ENCODE measurements at regions not wholly inside any gene's neighbourhood (a gene's known extent, or its start where the extent isn't known, plus 50 kb on each side); places are given as distances from the start of the nearest gene placed in this dataset.

- TF ChIP-seq CTCF (IDR thresholded peaks at IDR 0.05) = no peak
- TF ChIP-seq POLR2A (IDR thresholded peaks at IDR 0.05) = no peak
- no peak for TF ChIP-seq EP300 (IDR thresholded peaks at IDR 0.05)
These were observed 111.3 kb upstream of the SLC16A7 start for GRCh38 chr12:59484575-59484974.

Measured in ovary (tissue), 3 donors.